Islet of Langerhans (tissue), 1 donor: ENCODE measurements at regions not wholly inside any gene's neighbourhood (a gene's known extent, or its start where the extent isn't known, plus 50 kb on each side); places are given as distances from the start of the nearest gene placed in this dataset.

ENCODE experiments used
- FAIRE-seq: peaks from one replicate; lab custom pipeline; 2011; peaks lifted over from hg19 to GRCh38; lab: Jason Lieb, UNC

GRCh38 chr6:14065350-14065749, 52.2 kb upstream of the CD83 start:
- FAIRE-seq = no peak

- peak; percentile 98 for FAIRE-seq
These were observed 50.7 kb upstream of the CD83 start for GRCh38 chr6:14066782-14067406.

- FAIRE-seq = no peak
These were observed 49.9 kb upstream of the CD83 start for GRCh38 chr6:14067656-14068055.
